ENCODE measurements at regions not wholly inside any gene's neighbourhood (a gene's known extent, or its start where the extent isn't known, plus 50 kb on each side); places are given as distances from the start of the nearest gene placed in this dataset.

DNA sequence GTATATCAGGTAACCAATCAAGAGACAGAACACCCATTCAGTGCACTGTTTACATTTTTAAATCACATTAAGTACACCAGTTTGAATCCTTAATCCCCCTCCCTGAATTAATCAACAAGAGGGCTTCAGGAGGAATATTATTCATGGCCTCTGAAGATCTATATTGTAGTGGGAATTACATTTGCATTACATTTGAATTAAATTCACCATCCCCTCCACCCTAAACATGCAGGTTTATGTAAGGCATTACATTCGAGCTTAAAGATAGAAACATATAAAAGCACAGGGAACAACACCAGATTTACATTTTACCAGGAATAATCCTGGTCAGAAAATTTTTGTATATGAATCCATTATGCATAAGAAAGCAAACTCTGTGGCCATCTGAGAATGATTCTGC is 197.8 kb upstream of the KITLG start:
- Mint-ChIP-seq H3K36me3 (ENCODE audit: low read depth) (no peaks in the 10 kb centered on the region), H3K4me1 (no peaks in the 10 kb centered on the region), H3K27ac (no peak overlapping the region), H3K27me3 (no peaks in the 10 kb centered on the region), H3K9me3 (no peaks in the 10 kb centered on the region), H3K4me3 (no peak overlapping the region)
- DNase-seq, result no peak
- intact Hi-C loops (cut with micrococcal nuclease), result no loop called here

GRCh38 chr12:88775742-88776151 is 195.5 kb upstream of the KITLG start:
- no peaks in the 10 kb centered on the region for H3K36me3 Mint-ChIP-seq (ENCODE audit: low read depth)
- no peak overlapping the region for H3K4me3 Mint-ChIP-seq
- no peak overlapping the region for H3K27ac Mint-ChIP-seq
- intact Hi-C loops (cut with micrococcal nuclease), result no loop called here
- DNase-seq, result no peak
- H3K9me3 Mint-ChIP-seq, result no peaks in the 10 kb centered on the region
- H3K4me1 Mint-ChIP-seq, result no peaks in the 10 kb centered on the region
- H3K27me3 Mint-ChIP-seq, result no peaks in the 10 kb centered on the region

DNA sequence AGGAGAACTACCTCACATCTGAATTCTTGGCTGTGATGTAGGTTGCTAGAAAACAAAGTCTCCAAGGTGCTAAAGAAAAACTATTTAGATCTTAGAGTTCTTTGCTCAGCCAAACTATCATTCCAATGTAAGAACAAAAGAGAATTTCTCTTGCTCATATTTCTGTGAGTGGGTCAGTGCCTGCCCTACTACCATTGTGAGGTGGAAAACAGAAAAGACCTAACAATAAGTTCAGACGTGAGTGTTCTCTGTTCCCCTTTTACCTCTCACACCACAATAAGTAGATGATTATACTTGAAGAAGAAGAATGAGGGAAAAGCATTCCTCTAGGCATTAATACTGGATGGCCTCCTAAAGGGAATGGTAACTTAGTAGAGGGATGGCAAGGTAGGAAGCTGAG is 187.4 kb upstream of the KITLG start:
- no peaks in the 10 kb centered on the region for H3K4me1 Mint-ChIP-seq
- no peaks in the 10 kb centered on the region for H3K9me3 Mint-ChIP-seq
- no peak overlapping the region for H3K27ac Mint-ChIP-seq
- H3K4me3 Mint-ChIP-seq, result no peak overlapping the region
- intact Hi-C loops (cut with micrococcal nuclease), result no loop called here
- H3K27me3 Mint-ChIP-seq, result no peaks in the 10 kb centered on the region
- no peaks in the 10 kb centered on the region for H3K36me3 Mint-ChIP-seq (ENCODE audit: low read depth)
- DNase-seq, result no peak

DNA sequence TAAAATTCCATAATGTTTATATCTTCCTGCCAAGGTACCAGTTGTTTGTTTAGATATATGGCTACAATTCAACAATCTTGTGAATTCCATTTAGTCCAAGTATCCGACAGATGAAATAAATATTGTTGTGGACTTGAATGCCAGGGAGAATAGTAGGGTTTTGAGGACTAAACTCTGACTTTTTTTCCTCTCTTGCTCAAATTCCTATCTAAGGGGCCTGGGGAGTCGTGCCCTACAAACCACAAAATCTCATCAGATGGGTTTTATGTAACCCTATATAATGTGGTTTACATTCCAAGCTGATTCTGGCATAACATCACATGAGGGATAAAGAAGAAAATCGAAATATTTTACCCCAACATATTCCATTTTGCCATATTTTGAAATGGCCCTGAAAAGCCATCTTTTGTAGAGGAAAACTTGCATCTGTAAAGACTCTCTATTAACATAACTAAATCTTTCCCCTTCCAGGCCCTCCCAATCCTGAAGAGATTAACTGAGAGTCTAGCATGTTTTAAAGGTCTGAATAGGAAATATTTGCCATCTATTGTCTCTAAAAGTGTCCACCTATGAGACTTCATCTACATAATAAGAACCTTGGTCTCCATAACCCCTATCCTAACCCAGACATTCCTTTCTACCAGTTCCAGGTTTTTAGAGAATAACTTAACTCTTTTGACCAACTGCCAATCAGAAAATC is 184.7 kb upstream of the KITLG start:
- H3K36me3 Mint-ChIP-seq (ENCODE audit: low read depth), result no peaks in the 10 kb centered on the region
- no peaks in the 10 kb centered on the region for H3K4me1 Mint-ChIP-seq
- no peaks in the 10 kb centered on the region for H3K9me3 Mint-ChIP-seq
- no peak overlapping the region for H3K4me3 Mint-ChIP-seq
- DNase-seq, result no peak
- no peaks in the 10 kb centered on the region for H3K27me3 Mint-ChIP-seq
- intact Hi-C loops (cut with micrococcal nuclease), result no loop called here
- H3K27ac Mint-ChIP-seq, result no peak overlapping the region

DNA sequence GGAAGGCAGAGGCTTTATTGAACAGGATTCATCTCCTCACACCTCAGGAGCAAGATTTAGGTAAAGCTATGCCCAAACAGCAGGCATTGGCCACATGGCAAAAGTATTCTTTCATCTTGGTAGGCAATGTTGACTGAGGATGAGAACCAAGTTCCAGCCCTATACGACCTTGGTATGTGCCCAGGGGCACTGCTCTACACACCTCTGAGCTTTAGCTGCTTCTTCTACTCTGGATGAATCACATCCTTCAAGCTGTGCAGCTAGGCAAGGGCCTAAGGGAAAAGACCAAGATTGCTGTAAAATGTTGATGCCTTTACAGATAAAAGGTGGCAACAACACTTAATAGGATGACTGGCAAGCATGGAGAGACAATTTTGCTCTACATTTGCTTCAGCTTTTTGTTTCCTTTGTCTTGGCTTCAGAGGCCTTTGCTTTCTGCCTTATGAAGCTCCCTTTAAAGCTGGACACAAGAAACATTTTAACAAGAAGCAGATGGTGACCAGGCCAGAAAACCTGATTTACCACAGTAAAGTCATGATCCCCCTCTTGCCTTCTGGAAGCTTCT is 183.3 kb upstream of the KITLG start:
- no peak overlapping the region for H3K4me3 Mint-ChIP-seq
- H3K4me1 Mint-ChIP-seq, result no peaks in the 10 kb centered on the region
- intact Hi-C loops (cut with micrococcal nuclease), result no loop called here
- no peak overlapping the region for H3K27ac Mint-ChIP-seq
- no peaks in the 10 kb centered on the region for H3K36me3 Mint-ChIP-seq (ENCODE audit: low read depth)
- no peaks in the 10 kb centered on the region for H3K27me3 Mint-ChIP-seq
- DNase-seq, result no peak
- H3K9me3 Mint-ChIP-seq, result no peaks in the 10 kb centered on the region

GRCh38 chr12:88758176-88758575 is 177.9 kb upstream of the KITLG start:
- Mint-ChIP-seq H3K4me1 (no peaks in the 10 kb centered on the region), H3K27me3 (no peaks in the 10 kb centered on the region), H3K9me3 (no peaks in the 10 kb centered on the region), H3K27ac (no peak overlapping the region), H3K36me3 (ENCODE audit: low read depth) (no peaks in the 10 kb centered on the region), H3K4me3 (no peak overlapping the region)
- DNase-seq, result no peak
- intact Hi-C loops (cut with micrococcal nuclease), result no loop called here

DNA sequence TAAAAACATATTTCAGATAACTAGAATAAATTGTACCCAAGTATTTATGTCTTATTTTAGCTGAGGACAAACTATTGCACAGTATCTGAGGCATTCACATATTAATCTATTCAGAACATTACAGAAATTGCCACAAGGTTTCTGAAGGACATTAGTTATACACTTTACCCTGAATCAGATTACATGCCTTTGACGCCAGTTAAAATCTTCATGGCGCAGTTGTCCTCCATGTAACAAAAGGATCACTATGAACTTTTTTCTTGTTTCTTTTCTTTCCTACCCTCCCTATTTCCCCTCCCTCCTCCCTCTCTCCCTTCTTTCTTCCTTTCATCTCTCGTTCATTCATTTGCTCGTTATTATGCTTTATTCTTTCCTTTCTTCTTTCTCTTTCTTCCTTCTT is 176.6 kb upstream of the KITLG start:
- DNase-seq, result no peak
- no peaks in the 10 kb centered on the region for H3K4me1 Mint-ChIP-seq
- H3K27ac Mint-ChIP-seq, result no peak overlapping the region
- no peak overlapping the region for H3K4me3 Mint-ChIP-seq
- H3K27me3 Mint-ChIP-seq, result no peaks in the 10 kb centered on the region
- H3K36me3 Mint-ChIP-seq (ENCODE audit: low read depth), result no peaks in the 10 kb centered on the region
- H3K9me3 Mint-ChIP-seq, result no peaks in the 10 kb centered on the region
- intact Hi-C loops (cut with micrococcal nuclease), result no loop called here

- Mint-ChIP-seq H3K9me3 (no peaks in the 10 kb centered on the region), H3K27ac (no peak overlapping the region)
- intact Hi-C loops (cut with micrococcal nuclease), result no loop called here
These were observed 175.9 kb upstream of the KITLG start for GRCh38 chr12:88756153-88756552.

DNA sequence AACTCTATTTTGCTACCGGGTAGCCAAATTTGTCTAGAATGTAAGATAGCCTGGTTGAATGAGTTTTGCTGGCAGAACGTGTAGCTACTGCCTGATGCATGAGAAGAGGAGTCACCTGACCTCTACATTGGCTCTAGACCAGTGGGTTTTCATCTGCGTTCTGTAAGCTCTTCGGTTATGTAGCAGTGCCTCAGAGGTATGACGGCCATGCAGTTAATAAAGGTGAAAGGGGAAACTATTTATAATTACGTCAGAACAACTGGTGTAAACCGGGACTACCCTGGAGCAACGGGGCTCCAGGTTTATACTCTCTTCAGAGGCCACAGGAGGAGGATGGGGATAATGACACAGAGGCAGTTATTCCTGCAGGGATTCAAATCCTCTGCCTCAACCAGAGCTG is 173.4 kb upstream of the KITLG start:
- no peak for DNase-seq
- Mint-ChIP-seq H3K27ac (no peak overlapping the region), H3K27me3 (no peaks in the 10 kb centered on the region), H3K9me3 (no peaks in the 10 kb centered on the region), H3K4me1 (no peaks in the 10 kb centered on the region), H3K36me3 (ENCODE audit: low read depth) (no peaks in the 10 kb centered on the region), H3K4me3 (no peak overlapping the region)
- intact Hi-C loops (cut with micrococcal nuclease), result no loop called here

More at GRCh38 chr12:88756153-88756552, 175.9 kb upstream of the KITLG start:
- Mint-ChIP-seq H3K27me3 (no peaks in the 10 kb centered on the region), H3K4me3 (no peak overlapping the region), H3K36me3 (ENCODE audit: low read depth) (no peaks in the 10 kb centered on the region), H3K4me1 (no peaks in the 10 kb centered on the region)
- DNase-seq, result no peak

- no peak overlapping the region for H3K27ac Mint-ChIP-seq
These were observed 172.8 kb upstream of the KITLG start for GRCh38 chr12:88753066-88753465.

DNA sequence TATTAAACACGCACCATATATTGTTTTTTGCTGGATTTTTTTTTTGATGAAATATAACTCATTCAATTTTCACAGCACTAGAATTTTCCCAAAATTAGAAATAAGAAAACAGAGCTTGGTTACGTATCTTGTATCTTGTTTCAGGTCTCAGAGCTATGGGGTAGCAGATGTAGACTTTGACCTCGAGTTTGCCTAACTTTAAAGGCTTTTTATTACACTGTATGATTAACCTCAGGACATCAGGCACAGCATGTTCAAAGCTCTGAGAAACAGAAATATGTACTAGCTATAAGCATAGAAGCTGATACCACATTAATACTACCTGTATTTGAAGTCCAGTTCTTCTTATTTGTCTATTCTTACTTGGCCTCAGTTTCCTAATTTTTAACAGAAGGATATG is 171.9 kb upstream of the KITLG start:
- no peaks in the 10 kb centered on the region for H3K9me3 Mint-ChIP-seq
- no peaks in the 10 kb centered on the region for H3K36me3 Mint-ChIP-seq (ENCODE audit: low read depth)
- no peaks in the 10 kb centered on the region for H3K27me3 Mint-ChIP-seq
- DNase-seq, result no peak
- intact Hi-C loops (cut with micrococcal nuclease), result no loop called here
- no peak overlapping the region for H3K4me3 Mint-ChIP-seq
- no peaks in the 10 kb centered on the region for H3K4me1 Mint-ChIP-seq
- no peak overlapping the region for H3K27ac Mint-ChIP-seq

More at GRCh38 chr12:88753066-88753465, 172.8 kb upstream of the KITLG start:
- Mint-ChIP-seq H3K36me3 (ENCODE audit: low read depth) (no peaks in the 10 kb centered on the region), H3K4me3 (no peak overlapping the region), H3K4me1 (no peaks in the 10 kb centered on the region), H3K27me3 (no peaks in the 10 kb centered on the region), H3K9me3 (no peaks in the 10 kb centered on the region)
- DNase-seq, result no peak
- intact Hi-C loops (cut with micrococcal nuclease), result no loop called here

DNA sequence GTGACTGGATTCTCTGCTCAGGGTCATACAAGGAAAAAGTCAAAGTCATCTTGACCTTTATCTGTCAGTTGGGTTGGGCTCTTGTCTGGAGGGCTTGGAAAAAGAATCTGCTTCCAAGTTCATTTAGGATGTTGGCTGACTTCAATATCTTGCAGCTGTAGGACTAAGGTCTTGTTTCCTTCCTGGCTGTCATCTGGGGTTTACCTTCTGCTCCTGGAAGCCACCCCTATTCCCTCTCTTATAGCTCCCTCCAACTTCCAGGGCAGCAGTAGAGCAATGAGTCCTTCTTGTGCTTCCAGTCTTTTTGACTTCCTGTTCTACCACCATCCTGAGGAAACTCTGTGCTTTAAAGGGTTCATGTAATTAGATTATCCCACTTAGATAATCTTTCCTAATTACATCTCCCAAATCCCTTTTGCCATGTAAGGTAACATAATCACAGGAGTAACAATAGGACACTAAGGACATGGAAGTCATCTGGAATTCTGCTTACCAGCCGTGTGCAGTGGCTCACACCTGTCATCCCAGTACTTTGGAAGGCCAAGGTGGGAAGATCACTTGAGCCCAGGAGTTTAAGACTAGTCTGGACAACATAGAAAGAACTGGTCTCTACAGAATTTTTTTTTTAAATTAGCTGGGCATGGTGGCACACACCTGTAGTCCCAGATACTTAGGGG is 170.7 kb upstream of the KITLG start:
- Mint-ChIP-seq H3K9me3 (no peaks in the 10 kb centered on the region), H3K4me3 (no peak overlapping the region), H3K27me3 (no peaks in the 10 kb centered on the region), H3K27ac (no peak overlapping the region), H3K36me3 (ENCODE audit: low read depth) (no peaks in the 10 kb centered on the region), H3K4me1 (no peaks in the 10 kb centered on the region)
- no peak for DNase-seq
- intact Hi-C loops (cut with micrococcal nuclease), result no loop called here

DNA sequence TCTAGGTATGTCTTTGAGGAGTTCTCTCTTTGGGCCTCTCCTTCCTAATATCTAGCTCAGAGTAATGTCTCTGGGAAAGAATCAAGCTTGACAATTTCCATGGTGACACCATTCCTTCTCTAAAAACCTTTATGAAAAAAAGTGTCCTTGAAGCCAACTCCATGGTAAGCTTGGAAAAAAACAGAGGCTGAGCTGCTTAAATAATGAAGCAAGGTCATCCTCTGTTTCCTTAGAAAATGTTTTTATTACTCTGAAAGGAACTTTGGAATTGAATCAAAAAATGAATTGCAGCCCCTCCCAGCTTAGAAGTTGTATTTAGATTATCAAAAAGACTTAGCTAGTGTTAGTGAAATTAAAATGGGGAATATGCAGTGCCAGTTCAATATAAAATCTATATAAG is 166.1 kb upstream of the KITLG start:
- Mint-ChIP-seq H3K4me3 (no peak overlapping the region), H3K27ac (no peak overlapping the region), H3K27me3 (no peaks in the 10 kb centered on the region), H3K4me1 (no peaks in the 10 kb centered on the region), H3K9me3 (no peaks in the 10 kb centered on the region), H3K36me3 (ENCODE audit: low read depth) (no peaks in the 10 kb centered on the region)
- intact Hi-C loops (cut with micrococcal nuclease), result no loop called here
- DNase-seq, result no peak

DNA sequence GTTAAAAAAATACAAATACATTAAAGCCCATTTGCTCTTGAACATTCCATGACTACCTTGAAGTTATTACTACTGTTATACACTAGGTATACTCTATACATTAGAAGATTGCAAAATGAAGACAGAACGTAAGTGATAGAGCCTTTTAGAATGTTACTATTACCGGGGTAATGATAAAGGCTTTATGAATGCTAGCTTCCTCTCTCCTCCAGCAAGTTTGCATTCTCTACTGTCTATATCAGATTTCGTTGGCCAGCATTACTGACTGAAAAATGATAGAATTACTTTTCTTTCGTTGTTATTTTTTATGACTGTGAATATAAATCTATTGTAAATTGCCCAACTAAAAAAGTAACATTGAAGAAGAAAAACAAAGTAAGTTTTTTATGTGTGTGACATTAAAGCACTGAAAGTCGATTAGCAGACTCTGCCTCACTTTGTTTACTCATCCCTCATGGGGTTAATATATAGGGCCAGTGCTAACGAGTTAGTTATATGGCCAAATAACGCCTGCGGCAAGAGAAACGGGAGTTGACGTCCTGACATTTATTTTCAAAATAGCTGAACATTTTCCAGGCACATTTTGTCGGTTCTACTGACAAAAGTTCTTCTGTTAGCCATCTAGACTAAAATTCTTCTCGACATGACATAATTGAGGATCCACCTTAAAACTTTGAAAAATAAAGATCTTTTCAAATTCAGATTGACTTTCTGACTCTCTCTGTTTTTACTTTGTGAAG is 163.8 kb upstream of the KITLG start:
- no peaks in the 10 kb centered on the region for H3K4me1 Mint-ChIP-seq
- no peaks in the 10 kb centered on the region for H3K27me3 Mint-ChIP-seq

More for the DNA sequence above, 163.8 kb upstream of the KITLG start:
- H3K9me3 Mint-ChIP-seq, result no peaks in the 10 kb centered on the region
- intact Hi-C loops (cut with micrococcal nuclease), result no loop called here
- no peak for DNase-seq
- H3K4me3 Mint-ChIP-seq, result no peak overlapping the region
- H3K36me3 Mint-ChIP-seq (ENCODE audit: low read depth), result no peaks in the 10 kb centered on the region
- H3K27ac Mint-ChIP-seq, result no peak overlapping the region
